ENCODE measurements at regions not wholly inside any gene's neighbourhood (a gene's known extent, or its start where the extent isn't known, plus 50 kb on each side); places are given as distances from the start of the nearest gene placed in this dataset.

GRCh38 chr14:49467091-49467490 lies 119.1 kb downstream of the RPS29 start:
- DNase-seq (ENCODE audit: extremely low read depth in 1 of 2, low read depth in 1 of 2) = no peak

GRCh38 chr14:49464885-49465284 lies 121.3 kb downstream of the RPS29 start:
- DNase-seq (ENCODE audit: extremely low read depth in 1 of 2, low read depth in 1 of 2) = no peak

- no peak for DNase-seq (ENCODE audit: extremely low read depth in 1 of 2, low read depth in 1 of 2)
These were observed 123.0 kb downstream of the RPS29 start for GRCh38 chr14:49463146-49463545.

GRCh38 chr14:49461529-49462401 lies 124.4 kb downstream of the RPS29 start:
- peak in 1 of 2 donors; percentile 21 for DNase-seq (ENCODE audit: extremely low read depth in 1 of 2, low read depth in 1 of 2)

- no peak for DNase-seq (ENCODE audit: extremely low read depth in 1 of 2, low read depth in 1 of 2)
These were observed 125.5 kb downstream of the RPS29 start for GRCh38 chr14:49460662-49461061.

GRCh38 chr14:49456589-49456988 lies 129.6 kb downstream of the RPS29 start:
- no peak for DNase-seq (ENCODE audit: extremely low read depth in 1 of 2, low read depth in 1 of 2)

- DNase-seq (ENCODE audit: extremely low read depth in 1 of 2, low read depth in 1 of 2) = no peak
These were observed 134.2 kb downstream of the RPS29 start for GRCh38 chr14:49451938-49452337.

GRCh38 chr14:49449749-49450148 lies 136.4 kb downstream of the RPS29 start:
- no peak for DNase-seq (ENCODE audit: extremely low read depth in 1 of 2, low read depth in 1 of 2)

- no peak for DNase-seq (ENCODE audit: extremely low read depth in 1 of 2, low read depth in 1 of 2)
These were observed 138.6 kb downstream of the RPS29 start for GRCh38 chr14:49447540-49448107.

GRCh38 chr14:49446801-49447200 lies 139.4 kb downstream of the RPS29 start:
- DNase-seq (ENCODE audit: extremely low read depth in 1 of 2, low read depth in 1 of 2) = no peak

- no peak for DNase-seq (ENCODE audit: extremely low read depth in 1 of 2, low read depth in 1 of 2)
These were observed 147.9 kb downstream of the RPS29 start for GRCh38 chr14:49438256-49438770.

- DNase-seq (ENCODE audit: extremely low read depth in 1 of 2, low read depth in 1 of 2) = no peak
These were observed 158.1 kb downstream of the RPS29 start for GRCh38 chr14:49428076-49428475.

- no peak for DNase-seq (ENCODE audit: extremely low read depth in 1 of 2, low read depth in 1 of 2)
These were observed 159.1 kb downstream of the RPS29 start for GRCh38 chr14:49427117-49427516.

GRCh38 chr14:49425921-49426320 lies 160.3 kb downstream of the RPS29 start:
- DNase-seq (ENCODE audit: extremely low read depth in 1 of 2, low read depth in 1 of 2) = no peak

- DNase-seq (ENCODE audit: extremely low read depth in 1 of 2, low read depth in 1 of 2) = no peak
These were observed 161.5 kb downstream of the RPS29 start for GRCh38 chr14:49424436-49425331.

- peak in 1 of 2 donors; percentile 5 for DNase-seq (ENCODE audit: extremely low read depth in 1 of 2, low read depth in 1 of 2)
These were observed 166.0 kb downstream of the RPS29 start for GRCh38 chr14:49420201-49420600.

GRCh38 chr14:49418789-49419188 lies 167.4 kb downstream of the RPS29 start:
- no peak for DNase-seq (ENCODE audit: extremely low read depth in 1 of 2, low read depth in 1 of 2)

GRCh38 chr14:49417790-49418189 lies 168.4 kb downstream of the RPS29 start:
- no peak for DNase-seq (ENCODE audit: extremely low read depth in 1 of 2, low read depth in 1 of 2)

- no peak for DNase-seq (ENCODE audit: extremely low read depth in 1 of 2, low read depth in 1 of 2)
These were observed 177.8 kb downstream of the RPS29 start for GRCh38 chr14:49408187-49408933.

GRCh38 chr14:49405291-49405690 lies 180.9 kb downstream of the RPS29 start:
- DNase-seq (ENCODE audit: extremely low read depth in 1 of 2, low read depth in 1 of 2) = no peak

Data from stimulated activated CD8-positive, alpha-beta memory T cell treated with anti-CD3 and anti-CD28 coated beads, Interleukin-7, amount 100 ng/mL, for 48 hours (primary cell).